Kidney (tissue), 13 donors: ENCODE measurements at regions not wholly inside any gene's neighbourhood (a gene's known extent, or its start where the extent isn't known, plus 50 kb on each side); places are given as distances from the start of the nearest gene placed in this dataset.
"Not testable (repeated sequence)": the region's sequence is repeated elsewhere in the genome, so short reads cannot be mapped to it uniquely, and the experiment has no call there.

ENCODE experiments used
- DNase-seq, 5 donors: peaks; one replicate each; pipeline ENCODE4 v3.0.0-alpha.2; 2013 to 2020
- FAIRE-seq: peaks from 2 replicates; lab custom pipeline; 2012; peaks lifted over from hg19 to GRCh38; lab: Jason Lieb, UNC
- H3K27ac ChIP-seq, 2 donors: one replicate each; pipeline ENCODE4 v1.7.0; 2013; ENCODE audit warnings: low read depth in 2 of 2, low read length in 2 of 2, inconsistent platforms in 1 of 2
- H3K27me3 ChIP-seq: one replicate; pipeline ENCODE4 v1.7.1; 2013; ENCODE audit warnings: low read length, inconsistent platforms; ENCODE audit not compliant: control insufficient read depth, insufficient read depth
- H3K36me3 ChIP-seq, 3 donors: one replicate each; pipeline versions ENCODE4 v1.7.0 to v1.7.1; 2013; ENCODE audit warnings: low read length in 3 of 3, control low read depth in 1 of 3, inconsistent platforms in 1 of 3; ENCODE audit not compliant: insufficient read depth in 3 of 3, control insufficient read depth in 2 of 3
- H3K4me1 ChIP-seq, 3 donors: one replicate each; pipeline versions ENCODE4 v1.7.0 to v1.7.1; 2013; ENCODE audit warnings: low read length in 3 of 3, inconsistent platforms in 1 of 3, low read depth in 1 of 3; ENCODE audit not compliant: control insufficient read depth in 2 of 3, insufficient read depth in 2 of 3
- H3K4me3 ChIP-seq, 3 donors: one replicate each; pipeline versions ENCODE4 v1.7.0 to v1.8.1; 2013; ENCODE audit warnings: low read length in 3 of 3, control low read depth in 1 of 3, inconsistent platforms in 1 of 3
- H3K9ac ChIP-seq, 3 donors: one replicate each; pipeline versions ENCODE4 v1.7.0 to v1.7.1; 2013; ENCODE audit warnings: low read length in 3 of 3, control low read depth in 1 of 3, inconsistent platforms in 1 of 3
- H3K9me3 ChIP-seq, 3 donors: one replicate each; pipeline versions ENCODE4 v1.7.0 to v1.7.1; 2013; ENCODE audit warnings: low read length in 3 of 3, control low read depth in 1 of 3, inconsistent platforms in 1 of 3; ENCODE audit not compliant: control insufficient read depth in 2 of 3, insufficient read depth in 1 of 3
- intact Hi-C: fragments of 100-400 bp; cut with DNase I; formaldehyde crosslinking; loops from one replicate; pipeline ENCODE4 v1.11.1; 2022
- TF ChIP-seq, protein P1 (sequence below): IDR thresholded peaks from 3 replicates; pipeline ENCODE4 v1.5.1; 2012; ENCODE audit warnings: mild to moderate bottlenecking, moderate library complexity, borderline replicate concordance; ENCODE audit not compliant: insufficient read depth; ENCODE audit errors: extremely low read depth
- donor health status: control.
- donor health status: control.
- donor health status: control.
- donor health status: control.
- donor health status: control.
- donor health status: DM: yes; HTN: yes; CAD: no.
- donor health status: Normal renal cell carcinoma (clear cell type).

GRCh38 chr3:145696011-145696410 lies 465.0 kb downstream of the PLOD2 start:
- FAIRE-seq (no peak), DNase-seq (no peak)
- no peaks in the 10 kb centered on the region for H3K9me3 ChIP-seq
- intact Hi-C loops: no loop called here
- no peak overlapping the region for H3K9ac ChIP-seq
- H3K4me3 ChIP-seq: no peak overlapping the region
- TF ChIP-seq, protein P1, sequence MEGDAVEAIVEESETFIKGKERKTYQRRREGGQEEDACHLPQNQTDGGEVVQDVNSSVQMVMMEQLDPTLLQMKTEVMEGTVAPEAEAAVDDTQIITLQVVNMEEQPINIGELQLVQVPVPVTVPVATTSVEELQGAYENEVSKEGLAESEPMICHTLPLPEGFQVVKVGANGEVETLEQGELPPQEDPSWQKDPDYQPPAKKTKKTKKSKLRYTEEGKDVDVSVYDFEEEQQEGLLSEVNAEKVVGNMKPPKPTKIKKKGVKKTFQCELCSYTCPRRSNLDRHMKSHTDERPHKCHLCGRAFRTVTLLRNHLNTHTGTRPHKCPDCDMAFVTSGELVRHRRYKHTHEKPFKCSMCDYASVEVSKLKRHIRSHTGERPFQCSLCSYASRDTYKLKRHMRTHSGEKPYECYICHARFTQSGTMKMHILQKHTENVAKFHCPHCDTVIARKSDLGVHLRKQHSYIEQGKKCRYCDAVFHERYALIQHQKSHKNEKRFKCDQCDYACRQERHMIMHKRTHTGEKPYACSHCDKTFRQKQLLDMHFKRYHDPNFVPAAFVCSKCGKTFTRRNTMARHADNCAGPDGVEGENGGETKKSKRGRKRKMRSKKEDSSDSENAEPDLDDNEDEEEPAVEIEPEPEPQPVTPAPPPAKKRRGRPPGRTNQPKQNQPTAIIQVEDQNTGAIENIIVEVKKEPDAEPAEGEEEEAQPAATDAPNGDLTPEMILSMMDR: no peak
- H3K27me3 ChIP-seq: no peaks in the 10 kb centered on the region
- peaks cover 0 to 2% (median 0%) of the 10 kb centered on the region in 3 donors for H3K4me1 ChIP-seq
- H3K27ac ChIP-seq: no peak overlapping the region
- H3K36me3 ChIP-seq: no peaks in the 10 kb centered on the region

DNA sequence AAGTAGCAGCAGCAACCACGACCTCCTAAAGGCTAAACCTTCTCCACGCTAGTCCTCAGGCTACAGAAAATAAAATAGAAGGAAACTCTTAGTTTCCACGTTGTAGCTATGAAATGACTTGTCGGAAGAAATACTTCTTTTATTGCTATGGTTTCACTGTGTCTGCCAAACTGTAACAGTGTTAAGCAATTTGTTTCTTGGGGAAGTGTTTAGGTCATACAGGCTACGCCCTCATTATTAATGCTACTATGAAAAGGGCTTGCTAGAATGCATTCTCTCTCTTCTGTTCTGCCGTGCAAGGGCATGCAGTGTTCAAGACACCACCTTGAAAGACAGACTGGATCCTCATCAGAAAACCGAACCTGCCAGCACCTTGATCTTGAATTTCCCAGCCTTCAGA lies 462.7 kb downstream of the PLOD2 start:
- Histone ChIP-seq H3K9ac (no peak overlapping the region), H3K27me3 (no peaks in the 10 kb centered on the region), H3K4me3 (no peak overlapping the region), H3K9me3 (no peaks in the 10 kb centered on the region), H3K4me1 (peaks cover 0 to 2% (median 0%) of the 10 kb centered on the region in 3 donors), H3K27ac (no peak overlapping the region), H3K36me3 (no peaks in the 10 kb centered on the region)
- intact Hi-C loops: no loop called here
- FAIRE-seq (no peak), DNase-seq (peak in 1 of 5 donors; percentile 32)
- TF ChIP-seq, protein P1: no peak

- intact Hi-C loops: no loop called here
- DNase-seq (no peak), FAIRE-seq (no peak)
- TF ChIP-seq, protein P1: no peak
- Histone ChIP-seq H3K4me1 (peaks cover 0 to 2% (median 0%) of the 10 kb centered on the region in 3 donors), H3K9me3 (no peaks in the 10 kb centered on the region), H3K27me3 (no peaks in the 10 kb centered on the region), H3K4me3 (no peak overlapping the region), H3K9ac (no peak overlapping the region), H3K27ac (no peak overlapping the region), H3K36me3 (no peaks in the 10 kb centered on the region)
Observed at GRCh38 chr3:145698749-145699148, 462.2 kb downstream of the PLOD2 start.

DNA sequence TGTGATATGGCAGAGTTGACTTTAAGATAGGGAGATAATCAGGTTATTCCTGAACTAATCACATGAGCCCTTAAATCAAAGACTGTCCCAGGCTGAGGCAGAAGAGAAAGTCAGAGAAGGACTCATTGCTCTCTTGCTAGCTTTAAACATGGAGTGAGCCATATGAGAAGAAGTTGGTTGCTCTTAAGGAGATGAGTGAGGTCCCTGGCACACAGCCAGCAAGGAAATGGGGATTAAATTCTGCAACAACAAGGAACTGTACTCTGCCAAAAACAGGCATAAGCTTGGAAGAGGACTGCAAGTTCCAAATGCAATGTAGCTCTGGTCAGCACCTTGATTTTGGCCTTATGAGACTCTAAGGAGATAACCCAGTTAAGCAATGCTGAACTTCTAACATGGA lies 457.0 kb downstream of the PLOD2 start:
- intact Hi-C loops: no loop called here
- DNase-seq (peak in 1 of 5 donors; percentile 12), FAIRE-seq (no peak)

GRCh38 chr3:145709779-145710178 lies 451.2 kb downstream of the PLOD2 start:
- H3K27me3 ChIP-seq, intact Hi-C loops, H3K27ac ChIP-seq, H3K9me3 ChIP-seq, H3K4me1 ChIP-seq, H3K9ac ChIP-seq, FAIRE-seq, H3K4me3 ChIP-seq, H3K36me3 ChIP-seq, DNase-seq: not testable (repeated sequence)

More for the DNA sequence above, 457.0 kb downstream of the PLOD2 start:
- Histone ChIP-seq H3K9me3 (no peaks in the 10 kb centered on the region), H3K27ac (no peak overlapping the region), H3K4me3 (no peak overlapping the region), H3K27me3 (no peaks in the 10 kb centered on the region), H3K36me3 (no peaks in the 10 kb centered on the region), H3K4me1 (no peaks in the 10 kb centered on the region), H3K9ac (no peak overlapping the region)
- TF ChIP-seq, protein P1: no peak
